HepG2 (cell line): ENCODE measurements at regions not wholly inside any gene's neighbourhood (a gene's known extent, or its start where the extent isn't known, plus 50 kb on each side); places are given as distances from the start of the nearest gene placed in this dataset.

Source experiments
- GABPA ChIP-seq, 2 experiments: IDR thresholded peaks; 2 replicates each; pipeline ENCODE4 v1.6.1; 2011 to 2016; ENCODE audit warnings: low read depth in 2 of 2, low read length in 1 of 2, missing biosample characterization in 1 of 2, missing genetic modification characterization in 1 of 2
- ISL2 ChIP-seq: sonication (generic); formaldehyde crosslinking; IDR thresholded peaks from 2 replicates; pipeline ENCODE4 v1.5.0; 2020; ENCODE audit warnings: missing genetic modification reagents
- MAZ ChIP-seq, 2 experiments: sonication (generic) in 1 of 2; formaldehyde crosslinking in 1 of 2; IDR thresholded peaks; 2 replicates each; pipeline versions ENCODE4 v1.5.0 to v1.6.1; 2012 to 2020; ENCODE audit warnings: low read depth in 2 of 2, mild to moderate bottlenecking in 2 of 2, borderline replicate concordance in 1 of 2, improper control_type of control experiment in 1 of 2, low read length in 1 of 2, missing genetic modification reagents in 1 of 2, moderate library complexity in 1 of 2
- POLR2A ChIP-seq, 2 experiments: IDR thresholded peaks; 2 replicates each; pipeline ENCODE4 v1.6.1; 2011; ENCODE audit warnings: low read depth in 2 of 2, low read length in 2 of 2, mild to moderate bottlenecking in 1 of 2, moderate library complexity in 1 of 2; ENCODE audit not compliant: insufficient read depth in 1 of 2
- SETDB1 ChIP-seq: sonication (generic); formaldehyde crosslinking; IDR thresholded peaks from 2 replicates; pipeline ENCODE4 v1.5.1; 2020; ENCODE audit warnings: missing genetic modification reagents, mild to moderate bottlenecking, borderline replicate concordance
- SNAI1 ChIP-seq: sonication (generic); formaldehyde crosslinking; IDR thresholded peaks from 2 replicates; pipeline ENCODE4 v1.5.0; 2020; ENCODE audit warnings: mild to moderate bottlenecking, missing genetic modification reagents, borderline replicate concordance
- ZNF225 ChIP-seq: sonication (generic); formaldehyde crosslinking; IDR thresholded peaks from 2 replicates; pipeline ENCODE4 v1.4.0; 2020; ENCODE audit warnings: mild to moderate bottlenecking, missing genetic modification reagents
- TF ChIP-seq, protein P1 (sequence below), 2 experiments: sonication (generic) in 1 of 2; formaldehyde crosslinking in 1 of 2; IDR thresholded peaks; 2 replicates each; pipeline versions ENCODE4 v1.5.1 to v1.6.1; 2011 to 2020; ENCODE audit warnings: borderline replicate concordance in 1 of 2, low read depth in 1 of 2, low read length in 1 of 2, mild to moderate bottlenecking in 1 of 2, missing genetic modification reagents in 1 of 2, moderate library complexity in 1 of 2

DNA sequence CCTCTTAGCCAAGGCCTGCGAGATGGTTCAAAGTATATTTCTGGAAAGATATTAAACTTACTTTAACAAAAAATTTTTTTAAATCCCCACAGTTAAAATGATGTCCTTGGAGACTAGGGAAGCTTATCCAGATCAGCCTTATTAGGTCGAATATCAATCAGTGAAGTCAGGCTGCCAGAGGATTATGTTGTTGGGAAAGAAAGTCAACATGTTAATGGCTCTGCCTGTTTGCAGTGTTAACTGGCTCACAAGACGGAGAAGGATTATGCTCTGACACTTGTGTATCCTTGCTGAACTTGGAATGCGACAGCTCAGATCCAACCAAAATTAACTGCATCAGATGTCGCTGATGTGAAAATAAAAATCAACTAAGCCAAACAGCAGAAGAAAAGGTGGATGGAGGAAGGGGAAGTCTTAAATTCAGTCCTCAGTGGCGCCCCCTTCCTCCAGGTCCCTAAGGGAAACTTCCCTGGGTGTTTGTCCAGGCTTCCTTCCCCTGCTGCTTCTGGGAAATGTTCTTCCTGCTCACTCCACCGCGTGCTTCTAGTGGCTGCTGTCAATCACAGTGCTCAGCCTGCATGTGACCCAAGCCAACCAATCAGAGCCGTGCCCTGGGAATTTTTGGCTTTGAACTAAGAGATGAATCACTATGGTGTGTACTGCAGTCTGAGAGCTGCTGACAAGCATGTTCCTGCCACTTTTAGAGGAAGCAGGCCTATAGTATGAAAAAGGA lies 690.4 kb upstream of the NRP1 start:
- no peak for TF ChIP-seq ZNF225 (CRISPR knock-in tag)
- TF ChIP-seq GABPA (IDR thresholded peaks at IDR 0.05; ENCODE audit: low read depth, low read length), result no peak
- TF ChIP-seq GABPA (CRISPR knock-in tag; IDR thresholded peaks at IDR 0.05; ENCODE audit: low read depth), result no peak
- no peak for TF ChIP-seq POLR2A (IDR thresholded peaks at IDR 0.05; ENCODE audit: insufficient read depth in 1 of 2, low read depth in 2 of 2, low read length in 2 of 2)
- TF ChIP-seq, protein P1, sequence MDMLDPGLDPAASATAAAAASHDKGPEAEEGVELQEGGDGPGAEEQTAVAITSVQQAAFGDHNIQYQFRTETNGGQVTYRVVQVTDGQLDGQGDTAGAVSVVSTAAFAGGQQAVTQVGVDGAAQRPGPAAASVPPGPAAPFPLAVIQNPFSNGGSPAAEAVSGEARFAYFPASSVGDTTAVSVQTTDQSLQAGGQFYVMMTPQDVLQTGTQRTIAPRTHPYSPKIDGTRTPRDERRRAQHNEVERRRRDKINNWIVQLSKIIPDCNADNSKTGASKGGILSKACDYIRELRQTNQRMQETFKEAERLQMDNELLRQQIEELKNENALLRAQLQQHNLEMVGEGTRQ (IDR thresholded peaks at IDR 0.05; ENCODE audit: low read depth, low read length), result peak; percentile 35; the same call in 1 of the 2 replicates
- TF ChIP-seq, protein P1 (CRISPR knock-in tag; IDR thresholded peaks at IDR 0.05; ENCODE audit: borderline replicate concordance), result peak; percentile 52; the same call in 1 of the 2 replicates
- TF ChIP-seq SNAI1, result no peak
- no peak for TF ChIP-seq ISL2 (CRISPR knock-in tag)
- TF ChIP-seq MAZ (IDR thresholded peaks at IDR 0.05; ENCODE audit: borderline replicate concordance, low read depth, low read length), result no peak
- no peak for TF ChIP-seq MAZ (CRISPR knock-in tag; IDR thresholded peaks at IDR 0.05; ENCODE audit: low read depth)
- no peak for TF ChIP-seq SETDB1 (CRISPR knock-in tag)
